GM12873 (cell line): ENCODE measurements at regions not wholly inside any gene's neighbourhood (a gene's known extent, or its start where the extent isn't known, plus 50 kb on each side); places are given as distances from the start of the nearest gene placed in this dataset.

Experiments used
- CTCF ChIP-seq: IDR thresholded peaks from 2 replicates; pipeline ENCODE4 v1.5.1; 2012; ENCODE audit warnings: low read depth, mild to moderate bottlenecking, moderate library complexity, low read length, control low read depth; ENCODE audit not compliant: insufficient read depth; ENCODE audit errors: missing control alignments

DNA sequence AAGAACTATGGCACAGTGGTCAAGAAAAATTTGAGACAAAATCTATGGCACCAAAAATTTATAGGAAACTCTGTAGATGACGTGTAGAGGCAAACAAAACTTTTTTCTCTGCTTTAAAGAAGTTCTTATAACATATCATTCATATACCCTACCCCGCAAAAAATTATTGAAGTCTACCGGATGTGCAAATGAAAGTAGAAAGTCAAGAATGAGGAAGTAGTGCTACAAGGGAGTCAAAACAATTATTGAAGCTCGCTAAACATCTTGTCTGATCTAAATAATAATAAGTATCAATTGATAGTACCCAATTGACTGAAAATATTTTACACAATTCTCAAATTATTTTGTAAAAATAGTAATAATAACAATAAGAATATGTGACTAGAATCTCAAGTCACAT, 398.5 kb downstream of the TAF11L14 start:
- no peak for TF ChIP-seq CTCF

DNA sequence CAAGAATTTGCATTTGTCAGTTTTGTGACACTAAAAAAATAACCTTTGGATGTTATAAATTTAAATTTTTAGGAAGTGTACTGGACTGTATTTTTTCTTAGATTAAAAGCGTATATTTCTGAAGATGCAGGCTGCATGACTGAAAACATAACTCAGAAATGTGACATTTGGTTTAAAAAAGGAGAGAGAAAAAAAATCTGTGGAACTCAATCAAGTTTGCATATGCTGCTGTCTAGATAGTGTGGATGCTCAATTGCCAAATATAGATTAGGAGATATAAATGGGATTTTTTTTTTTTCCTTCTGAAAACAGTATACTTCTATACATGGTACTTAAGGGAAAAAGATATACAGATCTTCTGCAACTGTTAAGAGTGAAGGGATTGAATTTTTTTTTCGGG, 402.3 kb downstream of the TAF11L14 start:
- no peak for TF ChIP-seq CTCF

DNA sequence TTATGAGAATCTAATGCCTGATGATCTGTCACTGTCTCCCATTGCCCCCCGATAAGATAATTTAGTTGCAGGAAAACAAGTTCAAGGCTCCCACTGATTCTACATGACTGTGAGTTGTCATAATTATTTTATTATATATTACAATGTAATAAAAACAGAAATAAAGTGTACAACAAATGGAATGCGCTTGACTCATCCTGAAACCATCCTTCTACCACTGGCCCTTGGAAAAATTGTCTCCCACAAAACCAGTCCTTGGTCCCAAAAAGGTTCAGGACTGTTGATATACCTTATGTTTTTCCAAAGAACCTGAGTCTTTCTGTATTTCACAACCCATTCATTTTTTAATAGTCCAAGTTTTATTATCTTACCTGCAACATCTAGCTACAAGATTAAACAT, 403.5 kb downstream of the TAF11L14 start:
- no peak for TF ChIP-seq CTCF

- no peak for TF ChIP-seq CTCF
These were observed 409.1 kb downstream of the TAF11L14 start for GRCh38 chr5:18043344-18043743.

DNA sequence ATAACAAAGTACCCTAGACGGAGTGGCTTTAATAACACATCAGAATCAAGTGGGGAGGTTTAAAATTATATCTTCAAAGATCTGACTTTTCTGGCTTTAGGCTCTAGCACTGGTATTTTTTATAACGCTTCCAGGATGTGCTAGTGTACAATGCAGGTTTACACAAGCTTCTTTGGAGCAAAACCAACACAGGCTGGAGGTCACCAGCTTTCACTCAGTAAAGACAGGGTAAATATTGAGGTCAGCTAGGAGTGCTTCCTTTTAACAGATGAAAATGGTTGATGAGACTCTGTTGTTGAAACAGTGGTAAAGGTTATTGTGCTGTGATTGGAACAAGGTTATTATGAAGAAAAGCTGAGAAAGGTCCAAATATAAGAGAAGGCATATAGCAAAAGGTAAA, 414.2 kb downstream of the TAF11L14 start:
- TF ChIP-seq CTCF: no peak

DNA sequence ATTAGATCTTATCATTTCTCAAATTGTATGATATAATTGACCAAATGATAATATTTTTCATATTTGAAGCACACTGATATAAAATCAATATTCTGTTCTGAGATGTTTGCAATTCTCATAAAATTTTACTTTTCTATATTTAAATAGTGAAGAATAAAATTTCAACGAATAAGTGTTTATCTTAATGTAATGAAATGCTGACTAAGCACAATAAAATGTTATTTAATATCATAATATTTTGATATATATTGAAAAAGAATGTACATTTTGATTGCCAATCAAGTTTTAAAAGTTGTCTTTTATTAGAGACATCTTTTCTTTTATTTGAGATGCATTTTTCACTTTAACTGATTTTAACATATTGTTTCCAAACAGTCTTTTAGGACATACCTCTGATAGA, 416.1 kb downstream of the TAF11L14 start:
- TF ChIP-seq CTCF: no peak

DNA sequence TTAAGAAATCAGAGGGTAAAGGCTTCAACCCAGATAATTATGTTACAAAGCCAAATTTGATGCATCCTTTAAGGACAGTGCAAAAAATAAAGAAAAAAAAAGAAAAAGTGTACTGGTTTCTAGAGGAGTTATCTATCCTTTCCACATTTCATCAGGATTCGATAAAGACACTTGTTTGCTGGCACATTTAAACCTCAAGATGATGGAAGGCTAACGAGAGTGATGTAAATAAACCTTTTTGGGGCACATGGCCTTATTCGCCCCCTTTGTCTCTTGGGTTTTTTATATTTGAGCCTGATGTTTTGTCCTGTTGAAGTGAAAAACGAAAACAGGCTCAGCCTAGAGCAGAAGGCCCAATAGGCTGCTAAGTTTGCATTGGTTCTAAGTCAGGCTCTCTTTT, 416.5 kb downstream of the TAF11L14 start:
- no peak for TF ChIP-seq CTCF

- no peak for TF ChIP-seq CTCF
These were observed 417.7 kb downstream of the TAF11L14 start for GRCh38 chr5:18051953-18052352.
